Lung (tissue), 11 donors: ENCODE measurements at regions not wholly inside any gene's neighbourhood (a gene's known extent, or its start where the extent isn't known, plus 50 kb on each side); places are given as distances from the start of the nearest gene placed in this dataset.

Experiments used
- ATAC-seq: fragments of 200-7000 bp; cut with Tn5 transposase; one replicate; pipeline ENCODE4 v1.9.1; 2020; ENCODE audit warnings: moderate number of reproducible peaks; ENCODE audit not compliant: insufficient read depth, low FRiP score
- DNase-seq, 3 donors: peaks; one replicate each; pipeline ENCODE4 v3.0.0-alpha.2; 2013 to 2017
- H3K27ac ChIP-seq, 2 donors: one replicate each; pipeline ENCODE4 v1.5.1; 2013; ENCODE audit warnings: mild to moderate bottlenecking in 2 of 2, moderate library complexity in 2 of 2, control low read depth in 1 of 2, inconsistent platforms in 1 of 2, low read depth in 1 of 2, low read length in 1 of 2
- H3K27me3 ChIP-seq, 3 donors: one replicate each; pipeline ENCODE4 v1.5.1; 2013; ENCODE audit warnings: low read length in 2 of 3; ENCODE audit not compliant: control insufficient read depth in 3 of 3, insufficient read depth in 3 of 3
- H3K36me3 ChIP-seq, 4 donors: one replicate each; pipeline ENCODE4 v1.5.1; 2013; ENCODE audit warnings: low read length in 4 of 4, mild to moderate bottlenecking in 1 of 4, moderate library complexity in 1 of 4; ENCODE audit not compliant: control insufficient read depth in 4 of 4, insufficient read depth in 4 of 4
- H3K4me1 ChIP-seq, 5 donors: one replicate each; pipeline ENCODE4 v1.5.1; 2013; ENCODE audit warnings: low read length in 5 of 5, mild to moderate bottlenecking in 2 of 5, moderate library complexity in 1 of 5; ENCODE audit not compliant: control insufficient read depth in 5 of 5, insufficient read depth in 5 of 5
- H3K4me3 ChIP-seq: one replicate; pipeline ENCODE4 v1.5.1; 2013; ENCODE audit warnings: mild to moderate bottlenecking, control low read depth, moderate library complexity
- H3K9ac ChIP-seq, 2 donors: one replicate each; pipeline ENCODE4 v1.5.1; 2013; ENCODE audit warnings: low read length in 2 of 2, control low read depth in 1 of 2; ENCODE audit not compliant: insufficient read depth in 1 of 2
- H3K9me3 ChIP-seq, 4 donors: one replicate each; pipeline ENCODE4 v1.5.1; 2013; ENCODE audit warnings: low read length in 3 of 4, mild to moderate bottlenecking in 1 of 4, moderate library complexity in 1 of 4; ENCODE audit not compliant: control insufficient read depth in 4 of 4, insufficient read depth in 3 of 4
- WGBS, 2 donors: extraction: QIAGEN DNeasy Blood & Tissue Kit; methylation state at CpG; one replicate each; pipeline ENCODE4 v1.1.7; 2013; 5-methylcytosine and 5-hydroxymethylcytosine counted together
- TF ChIP-seq, protein P1 (sequence below): IDR thresholded peaks from 2 replicates; pipeline ENCODE4 v1.5.1; 2012; ENCODE audit warnings: mild to moderate bottlenecking; ENCODE audit errors: control extremely low read depth, extremely low read depth
- donor health status: control.
- donor health status: control.
- donor health status: Bipolar disorder and iron deficiency.
- donor health status: healthy.
- donor health status: DM: yes; HTN: yes; CAD: no.

DNA sequence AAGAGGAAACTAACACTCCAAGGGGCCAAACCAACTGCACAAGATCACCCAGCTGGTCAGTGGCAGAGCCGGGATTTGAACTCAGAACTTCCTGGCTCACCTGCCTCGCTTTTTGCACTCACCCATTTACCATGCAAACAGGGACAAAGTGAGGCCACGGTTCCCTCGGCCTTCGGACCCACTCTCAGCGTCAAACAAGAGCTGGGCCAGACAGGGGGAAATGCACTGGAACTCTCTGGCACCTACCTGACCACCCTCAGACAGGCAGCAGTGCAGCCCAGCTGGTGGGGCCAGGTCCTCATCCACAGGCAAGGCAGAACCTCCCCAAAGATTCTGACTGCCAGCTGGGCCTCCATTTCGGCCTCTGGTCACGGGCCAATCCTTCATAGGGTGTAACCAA is 93.7 kb upstream of the SRSF6 start:
- 89 to 92% methylated on average over 8 of the region's 8 CpGs for WGBS, 2 donors
- H3K27me3 ChIP-seq: peaks cover 0 to 2% (median 0%) of the 10 kb centered on the region in 3 donors
- TF ChIP-seq, protein P1, sequence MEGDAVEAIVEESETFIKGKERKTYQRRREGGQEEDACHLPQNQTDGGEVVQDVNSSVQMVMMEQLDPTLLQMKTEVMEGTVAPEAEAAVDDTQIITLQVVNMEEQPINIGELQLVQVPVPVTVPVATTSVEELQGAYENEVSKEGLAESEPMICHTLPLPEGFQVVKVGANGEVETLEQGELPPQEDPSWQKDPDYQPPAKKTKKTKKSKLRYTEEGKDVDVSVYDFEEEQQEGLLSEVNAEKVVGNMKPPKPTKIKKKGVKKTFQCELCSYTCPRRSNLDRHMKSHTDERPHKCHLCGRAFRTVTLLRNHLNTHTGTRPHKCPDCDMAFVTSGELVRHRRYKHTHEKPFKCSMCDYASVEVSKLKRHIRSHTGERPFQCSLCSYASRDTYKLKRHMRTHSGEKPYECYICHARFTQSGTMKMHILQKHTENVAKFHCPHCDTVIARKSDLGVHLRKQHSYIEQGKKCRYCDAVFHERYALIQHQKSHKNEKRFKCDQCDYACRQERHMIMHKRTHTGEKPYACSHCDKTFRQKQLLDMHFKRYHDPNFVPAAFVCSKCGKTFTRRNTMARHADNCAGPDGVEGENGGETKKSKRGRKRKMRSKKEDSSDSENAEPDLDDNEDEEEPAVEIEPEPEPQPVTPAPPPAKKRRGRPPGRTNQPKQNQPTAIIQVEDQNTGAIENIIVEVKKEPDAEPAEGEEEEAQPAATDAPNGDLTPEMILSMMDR: no peak
- H3K36me3 ChIP-seq: no peaks in the 10 kb centered on the region
- no peak overlapping the region for H3K4me3 ChIP-seq
- DNase-seq (no peak), ATAC-seq (no peak)
- no peaks in the 10 kb centered on the region for H3K9me3 ChIP-seq
- H3K4me1 ChIP-seq: no peaks in the 10 kb centered on the region
- H3K9ac ChIP-seq: no peak overlapping the region
- no peak overlapping the region for H3K27ac ChIP-seq

DNA sequence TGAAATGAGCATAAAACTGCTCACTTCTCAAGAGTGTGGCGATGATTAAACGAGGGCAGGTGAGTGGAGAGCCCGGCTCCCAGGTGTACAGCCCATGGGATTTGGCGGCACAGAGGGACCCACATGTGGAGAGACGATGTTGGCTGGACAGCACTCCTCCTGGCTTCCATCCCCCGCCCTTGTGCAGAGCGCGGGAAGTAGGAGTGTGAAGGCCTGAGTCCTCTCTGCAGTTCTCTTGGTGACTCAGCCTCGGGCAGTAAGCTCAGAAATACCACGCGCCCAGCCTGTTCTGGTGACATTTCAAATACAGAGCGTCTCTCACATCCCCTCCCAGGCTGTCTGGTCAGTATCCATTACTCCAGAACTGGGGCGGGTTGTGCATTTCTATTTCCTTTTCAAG is 94.2 kb upstream of the SRSF6 start:
- peaks cover 0 to 3% (median 0%) of the 10 kb centered on the region in 4 donors for H3K9me3 ChIP-seq
- WGBS, 2 donors: 85 to 87% methylated on average over 13 of the region's 13 CpGs
- no peak overlapping the region for H3K27ac ChIP-seq
- ATAC-seq (no peak), DNase-seq (no peak)
- no peaks in the 10 kb centered on the region for H3K4me1 ChIP-seq
- no peak overlapping the region for H3K4me3 ChIP-seq
- TF ChIP-seq, protein P1: no peak
- no peak overlapping the region for H3K9ac ChIP-seq
- peaks cover 0 to 2% (median 0%) of the 10 kb centered on the region in 3 donors for H3K27me3 ChIP-seq
- no peaks in the 10 kb centered on the region for H3K36me3 ChIP-seq

DNA sequence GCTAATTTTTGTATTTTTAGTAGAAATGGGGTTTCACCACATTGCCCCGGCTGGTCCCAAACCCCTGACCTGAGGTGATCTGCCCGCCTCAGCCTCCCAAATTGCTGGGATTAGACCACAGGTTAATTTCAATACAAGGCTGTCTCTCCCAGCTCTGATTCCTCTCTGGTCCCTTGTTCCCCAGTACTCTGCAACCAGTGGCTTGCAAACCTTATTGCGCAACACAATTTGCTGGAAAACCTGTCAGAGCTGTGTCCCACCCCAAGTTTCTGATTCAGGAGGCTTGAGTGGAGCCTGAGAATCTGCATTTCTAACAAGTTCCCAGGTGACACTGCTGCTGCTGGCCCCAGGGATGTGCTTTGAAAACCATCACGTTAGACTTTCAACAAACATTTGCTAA is 96.2 kb upstream of the SRSF6 start:
- TF ChIP-seq, protein P1: no peak
- no peak overlapping the region for H3K27ac ChIP-seq
- DNase-seq: no peak
- H3K36me3 ChIP-seq: no peaks in the 10 kb centered on the region
- ATAC-seq: no peak
- H3K4me1 ChIP-seq: no peaks in the 10 kb centered on the region
- H3K9ac ChIP-seq: no peak overlapping the region
- peaks cover 0 to 2% (median 0%) of the 10 kb centered on the region in 3 donors for H3K27me3 ChIP-seq
- H3K4me3 ChIP-seq: no peak overlapping the region
- H3K9me3 ChIP-seq: peaks cover 0 to 3% (median 0%) of the 10 kb centered on the region in 4 donors
- 87 to 92% methylated on average over 4 of the region's 4 CpGs for whole genome bisulfite sequencing, 2 donors

DNA sequence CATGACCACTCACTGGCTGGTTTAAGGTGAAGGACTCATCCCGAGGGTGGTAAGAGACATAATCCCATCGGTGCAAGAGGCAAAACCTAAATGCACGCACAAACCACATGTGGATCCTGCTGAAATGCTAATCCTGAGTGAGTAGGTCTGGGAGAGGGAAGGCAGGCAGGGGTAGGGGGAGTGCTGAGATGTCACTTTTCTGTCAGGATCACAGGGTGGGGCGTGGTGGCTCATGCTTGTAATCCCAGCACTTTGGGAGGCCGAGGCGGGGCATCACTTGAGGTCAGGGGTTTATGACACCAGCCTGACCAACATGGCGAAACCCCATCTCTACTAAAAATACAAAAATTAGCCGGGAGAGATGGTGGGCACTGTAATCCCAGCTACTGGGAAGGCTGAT is 97.7 kb upstream of the SRSF6 start:
- Histone ChIP-seq H3K27ac (no peak overlapping the region), H3K36me3 (no peaks in the 10 kb centered on the region), H3K4me3 (no peak overlapping the region), H3K4me1 (no peaks in the 10 kb centered on the region), H3K27me3 (peaks cover 0 to under 1% (median 0%) of the 10 kb centered on the region in 3 donors), H3K9me3 (peaks cover 0 to 3% (median 0%) of the 10 kb centered on the region in 4 donors), H3K9ac (no peak overlapping the region)
- WGBS, 2 donors: 91% methylated on average over 8 of the region's 8 CpGs
- DNase-seq: no peak
- TF ChIP-seq, protein P1: no peak
- ATAC-seq: no peak
